Glutamatergic neuron (in vitro differentiated cells): ENCODE measurements at regions not wholly inside any gene's neighbourhood (a gene's known extent, or its start where the extent isn't known, plus 50 kb on each side); places are given as distances from the start of the nearest gene placed in this dataset.

Experiments
- DNase-seq: peaks from one replicate; pipeline ENCODE4 v3.0.0; 2022
- H3K27ac Mint-ChIP-seq: one replicate; pipeline ENCODE4 v1.8.0; 2020; ENCODE audit warnings: mild to moderate bottlenecking, mixed read lengths, inconsistent platforms; ENCODE audit not compliant: unreplicated experiment
- H3K27me3 Mint-ChIP-seq: one replicate; pipeline ENCODE4 v1.8.0; 2020; ENCODE audit warnings: mild to moderate bottlenecking, moderate library complexity, mixed read lengths, inconsistent platforms; ENCODE audit not compliant: unreplicated experiment
- H3K36me3 Mint-ChIP-seq: one replicate; pipeline ENCODE4 v1.8.0; 2020; ENCODE audit warnings: mild to moderate bottlenecking, mixed read lengths, inconsistent platforms; ENCODE audit not compliant: unreplicated experiment
- H3K4me1 Mint-ChIP-seq: one replicate; pipeline ENCODE4 v1.8.0; 2020; ENCODE audit warnings: mild to moderate bottlenecking, low read depth, mixed read lengths, inconsistent platforms; ENCODE audit not compliant: unreplicated experiment
- H3K4me3 Mint-ChIP-seq: one replicate; pipeline ENCODE4 v1.8.0; 2020; ENCODE audit warnings: mild to moderate bottlenecking, mixed read lengths, inconsistent platforms; ENCODE audit not compliant: unreplicated experiment
- H3K9me3 Mint-ChIP-seq: one replicate; pipeline ENCODE4 v1.8.0; 2020; ENCODE audit warnings: mild to moderate bottlenecking, moderate library complexity, mixed read lengths, inconsistent platforms; ENCODE audit not compliant: unreplicated experiment
- TF ChIP-seq, protein P1 (sequence below): fragments of 200-600 bp; sonication (generic); IDR thresholded peaks from one replicate; pipeline ENCODE4 v1.5.0; 2021; ENCODE audit not compliant: partially characterized antibody, unreplicated experiment

DNA sequence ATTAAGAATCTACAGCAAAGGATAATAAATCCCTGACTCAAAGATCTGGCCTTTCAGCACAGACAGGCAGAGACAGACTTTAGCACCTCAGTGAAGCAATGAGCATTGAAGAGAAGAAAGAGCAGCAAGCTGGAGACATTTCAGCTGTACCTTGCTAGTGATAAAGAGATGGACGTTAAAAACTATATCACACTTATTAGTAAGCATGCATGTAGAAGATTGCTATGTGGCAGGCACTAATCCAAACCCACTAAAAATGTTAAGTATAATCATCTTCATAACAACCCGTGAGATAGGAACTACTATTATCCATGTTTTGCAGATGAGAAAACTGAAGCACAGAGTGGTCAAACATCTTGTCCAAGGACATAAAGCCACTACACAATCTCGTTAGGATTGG is 1538.3 kb upstream of the FLRT2 start:
- H3K9me3 Mint-ChIP-seq: no peaks in the 10 kb centered on the region
- H3K27me3 Mint-ChIP-seq: no peaks in the 10 kb centered on the region
- no peaks in the 10 kb centered on the region for H3K36me3 Mint-ChIP-seq
- no peak overlapping the region for H3K4me3 Mint-ChIP-seq
- H3K27ac Mint-ChIP-seq: no peak overlapping the region
- DNase-seq: no peak
- H3K4me1 Mint-ChIP-seq: no peaks in the 10 kb centered on the region
- TF ChIP-seq, protein P1, sequence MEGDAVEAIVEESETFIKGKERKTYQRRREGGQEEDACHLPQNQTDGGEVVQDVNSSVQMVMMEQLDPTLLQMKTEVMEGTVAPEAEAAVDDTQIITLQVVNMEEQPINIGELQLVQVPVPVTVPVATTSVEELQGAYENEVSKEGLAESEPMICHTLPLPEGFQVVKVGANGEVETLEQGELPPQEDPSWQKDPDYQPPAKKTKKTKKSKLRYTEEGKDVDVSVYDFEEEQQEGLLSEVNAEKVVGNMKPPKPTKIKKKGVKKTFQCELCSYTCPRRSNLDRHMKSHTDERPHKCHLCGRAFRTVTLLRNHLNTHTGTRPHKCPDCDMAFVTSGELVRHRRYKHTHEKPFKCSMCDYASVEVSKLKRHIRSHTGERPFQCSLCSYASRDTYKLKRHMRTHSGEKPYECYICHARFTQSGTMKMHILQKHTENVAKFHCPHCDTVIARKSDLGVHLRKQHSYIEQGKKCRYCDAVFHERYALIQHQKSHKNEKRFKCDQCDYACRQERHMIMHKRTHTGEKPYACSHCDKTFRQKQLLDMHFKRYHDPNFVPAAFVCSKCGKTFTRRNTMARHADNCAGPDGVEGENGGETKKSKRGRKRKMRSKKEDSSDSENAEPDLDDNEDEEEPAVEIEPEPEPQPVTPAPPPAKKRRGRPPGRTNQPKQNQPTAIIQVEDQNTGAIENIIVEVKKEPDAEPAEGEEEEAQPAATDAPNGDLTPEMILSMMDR: no peak

- Mint-ChIP-seq H3K4me3 (no peak overlapping the region), H3K36me3 (no peaks in the 10 kb centered on the region), H3K27me3 (no peaks in the 10 kb centered on the region), H3K4me1 (peaks cover 4% of the 10 kb centered on the region), H3K27ac (no peak overlapping the region), H3K9me3 (no peaks in the 10 kb centered on the region)
- no peak for DNase-seq
- TF ChIP-seq, protein P1: no peak
Measured at GRCh38 chr14:83992857-83993256, 1537.1 kb upstream of the FLRT2 start.

GRCh38 chr14:83993545-83993944 is 1536.4 kb upstream of the FLRT2 start:
- Mint-ChIP-seq H3K36me3 (no peaks in the 10 kb centered on the region), H3K4me3 (no peak overlapping the region), H3K27ac (no peak overlapping the region), H3K9me3 (no peaks in the 10 kb centered on the region), H3K27me3 (no peaks in the 10 kb centered on the region), H3K4me1 (peaks cover 4% of the 10 kb centered on the region)
- TF ChIP-seq, protein P1: no peak
- no peak for DNase-seq

GRCh38 chr14:83994020-83994419 is 1535.9 kb upstream of the FLRT2 start:
- Mint-ChIP-seq H3K27me3 (no peaks in the 10 kb centered on the region), H3K4me1 (peaks cover 4% of the 10 kb centered on the region), H3K9me3 (no peaks in the 10 kb centered on the region), H3K4me3 (no peak overlapping the region), H3K27ac (no peak overlapping the region), H3K36me3 (no peaks in the 10 kb centered on the region)
- DNase-seq: no peak
- TF ChIP-seq, protein P1: no peak

GRCh38 chr14:84001023-84001422 is 1528.9 kb upstream of the FLRT2 start:
- H3K4me1 Mint-ChIP-seq: peaks cover 4% of the 10 kb centered on the region
- TF ChIP-seq, protein P1: no peak

More at GRCh38 chr14:84001023-84001422, 1528.9 kb upstream of the FLRT2 start:
- H3K27ac Mint-ChIP-seq: no peak overlapping the region
- no peak for DNase-seq
- no peaks in the 10 kb centered on the region for H3K36me3 Mint-ChIP-seq
- H3K27me3 Mint-ChIP-seq: no peaks in the 10 kb centered on the region
- H3K4me3 Mint-ChIP-seq: no peak overlapping the region
- H3K9me3 Mint-ChIP-seq: peaks cover 4% of the 10 kb centered on the region
